GM23338 (cell line): ENCODE measurements at regions not wholly inside any gene's neighbourhood (a gene's known extent, or its start where the extent isn't known, plus 50 kb on each side); places are given as distances from the start of the nearest gene placed in this dataset.

Source experiments
- CREB1 ChIP-seq: fragments of 250-450 bp; sonication (Bioruptor Pico); IDR thresholded peaks from 2 replicates; pipeline ENCODE4 v1.5.0; 2020; ENCODE audit warnings: low read depth, mild to moderate bottlenecking, moderate library complexity
- CTCF ChIP-seq, 2 experiments: fragments of 200-600 bp in 1 of 2; sonication (generic) in 1 of 2; conservative IDR thresholded peaks; 2 replicates each; pipeline versions ENCODE4 v1.5.1 to v1.6.1; 2016 to 2017; ENCODE audit warnings: antibody characterized with exemption in 2 of 2, low read depth in 2 of 2, mild to moderate bottlenecking in 2 of 2, moderate library complexity in 1 of 2
- STAT1 ChIP-seq: IDR thresholded peaks from one replicate; pipeline ENCODE4 v1.6.1; 2016; ENCODE audit warnings: antibody characterized with exemption; ENCODE audit not compliant: unreplicated experiment

- TF ChIP-seq CTCF (conservative IDR thresholded peaks at IDR 0.05; ENCODE audit: low read depth in 2 of 2), result no peak
- no peak for TF ChIP-seq STAT1
- TF ChIP-seq CREB1 (CRISPR knock-in tag), result no peak
These were observed 60.4 kb upstream of the PLAC8 start for GRCh38 chr4:83174844-83175414.
